Neural progenitor cell (in vitro differentiated cells): ENCODE measurements at regions not wholly inside any gene's neighbourhood (a gene's known extent, or its start where the extent isn't known, plus 50 kb on each side); places are given as distances from the start of the nearest gene placed in this dataset.

Source experiments
- DNase-seq: peaks from one replicate; pipeline ENCODE4 v3.0.0-alpha.2; 2016; ENCODE audit warnings: low spot score
- H2AFZ ChIP-seq: fragments of 200-600 bp; sonication (generic); replicated peaks from 2 replicates; pipeline ENCODE4 v1.6.1; 2016; ENCODE audit warnings: antibody characterized with exemption
- H3F3A ChIP-seq: fragments of 200-600 bp; sonication (generic); 2 replicates; pipeline ENCODE4 v1.6.1; 2016; ENCODE audit warnings: antibody characterized with exemption, low read depth
- H3K27ac ChIP-seq: fragments of 200-600 bp; sonication (generic); 2 replicates; pipeline ENCODE4 v1.5.1; 2016; ENCODE audit warnings: mild to moderate bottlenecking
- H3K27me3 ChIP-seq: fragments of 200-600 bp; sonication (generic); 2 replicates; pipeline ENCODE4 v1.6.1; 2016; ENCODE audit warnings: mild to moderate bottlenecking, moderate library complexity
- H3K36me3 ChIP-seq: fragments of 200-600 bp; sonication (generic); 2 replicates; pipeline ENCODE4 v1.5.1; 2016
- H3K4me1 ChIP-seq: fragments of 200-600 bp; sonication (generic); 2 replicates; pipeline ENCODE4 v1.6.1; 2016; ENCODE audit warnings: mixed run types
- H3K4me2 ChIP-seq: fragments of 200-600 bp; sonication (generic); 2 replicates; pipeline ENCODE4 v1.6.1; 2016
- H3K4me3 ChIP-seq: fragments of 200-600 bp; sonication (generic); 2 replicates; pipeline ENCODE4 v1.5.1; 2016
- H3K79me2 ChIP-seq: fragments of 200-600 bp; sonication (generic); 2 replicates; pipeline ENCODE4 v1.6.1; 2016; ENCODE audit warnings: low read depth
- H3K9ac ChIP-seq: fragments of 200-600 bp; sonication (generic); 2 replicates; pipeline ENCODE4 v1.6.1; 2016
- H3K9me3 ChIP-seq: fragments of 200-600 bp; sonication (generic); 2 replicates; pipeline ENCODE4 v1.5.1; 2016; ENCODE audit warnings: low read depth
- H4K20me1 ChIP-seq: fragments of 200-600 bp; sonication (generic); 2 replicates; pipeline ENCODE4 v1.6.1; 2016; ENCODE audit warnings: low read depth
- H3K27ac Mint-ChIP-seq: 3 replicates; pipeline ENCODE4 v1.8.0; 2021; ENCODE audit warnings: mixed read lengths
- H3K27me3 Mint-ChIP-seq: 2 replicates; pipeline ENCODE4 v1.8.0; 2022; ENCODE audit warnings: low read depth, mild to moderate bottlenecking, inconsistent platforms, moderate library complexity, mixed read lengths; ENCODE audit not compliant: insufficient read depth
- H3K36me3 Mint-ChIP-seq: 3 replicates; pipeline ENCODE4 v1.8.0; 2021; ENCODE audit warnings: mixed read lengths
- H3K4me1 Mint-ChIP-seq: 3 replicates; pipeline ENCODE4 v1.8.0; 2021; ENCODE audit warnings: mixed read lengths
- H3K4me3 Mint-ChIP-seq: 3 replicates; pipeline ENCODE4 v1.8.0; 2021; ENCODE audit warnings: mild to moderate bottlenecking, moderate library complexity, mixed read lengths
- H3K9me3 Mint-ChIP-seq: 3 replicates; pipeline ENCODE4 v1.8.0; 2020; ENCODE audit warnings: mixed read lengths
- EZH2 ChIP-seq: fragments of 200-600 bp; sonication (generic); IDR thresholded peaks from 2 replicates; pipeline ENCODE4 v1.6.1; 2017; ENCODE audit warnings: antibody characterized with exemption, mild to moderate bottlenecking, moderate library complexity
- EZH2phosphoT487 ChIP-seq: fragments of 200-600 bp; sonication (generic); IDR thresholded peaks from 2 replicates; pipeline ENCODE4 v1.6.1; 2017; ENCODE audit warnings: antibody characterized with exemption
- TF ChIP-seq, protein P1 (sequence below): fragments of 200-600 bp; sonication (generic); IDR thresholded peaks from 2 replicates; pipeline ENCODE4 v1.5.1; 2017; ENCODE audit warnings: antibody characterized with exemption, mild to moderate bottlenecking

DNA sequence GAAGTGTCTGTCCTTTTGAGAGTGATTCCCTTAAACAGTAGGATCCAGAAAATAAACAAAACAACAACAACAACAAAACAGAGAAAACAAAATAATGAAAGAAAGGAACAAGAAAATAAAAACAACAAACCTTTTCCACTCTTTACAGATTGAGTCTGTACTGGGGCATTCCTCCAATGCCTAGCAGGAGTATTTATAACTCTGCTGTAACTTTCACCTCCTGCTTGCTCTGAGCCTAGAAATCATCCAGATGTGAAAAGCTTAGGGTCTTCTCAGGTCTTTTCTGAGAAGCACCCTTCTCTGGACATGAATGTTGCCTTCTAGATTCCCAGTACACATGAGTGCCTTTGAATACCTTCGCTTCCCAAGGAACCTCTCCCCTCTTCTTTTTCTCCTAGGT is 1239.4 kb downstream of the CNTNAP5 start:
- H3K4me1 ChIP-seq, result peaks cover 17% of the 10 kb centered on the region
- TF ChIP-seq, protein P1, sequence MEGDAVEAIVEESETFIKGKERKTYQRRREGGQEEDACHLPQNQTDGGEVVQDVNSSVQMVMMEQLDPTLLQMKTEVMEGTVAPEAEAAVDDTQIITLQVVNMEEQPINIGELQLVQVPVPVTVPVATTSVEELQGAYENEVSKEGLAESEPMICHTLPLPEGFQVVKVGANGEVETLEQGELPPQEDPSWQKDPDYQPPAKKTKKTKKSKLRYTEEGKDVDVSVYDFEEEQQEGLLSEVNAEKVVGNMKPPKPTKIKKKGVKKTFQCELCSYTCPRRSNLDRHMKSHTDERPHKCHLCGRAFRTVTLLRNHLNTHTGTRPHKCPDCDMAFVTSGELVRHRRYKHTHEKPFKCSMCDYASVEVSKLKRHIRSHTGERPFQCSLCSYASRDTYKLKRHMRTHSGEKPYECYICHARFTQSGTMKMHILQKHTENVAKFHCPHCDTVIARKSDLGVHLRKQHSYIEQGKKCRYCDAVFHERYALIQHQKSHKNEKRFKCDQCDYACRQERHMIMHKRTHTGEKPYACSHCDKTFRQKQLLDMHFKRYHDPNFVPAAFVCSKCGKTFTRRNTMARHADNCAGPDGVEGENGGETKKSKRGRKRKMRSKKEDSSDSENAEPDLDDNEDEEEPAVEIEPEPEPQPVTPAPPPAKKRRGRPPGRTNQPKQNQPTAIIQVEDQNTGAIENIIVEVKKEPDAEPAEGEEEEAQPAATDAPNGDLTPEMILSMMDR, result no peak
- TF ChIP-seq EZH2 (no peak), EZH2phosphoT487 (no peak)
- H3F3A ChIP-seq, result peaks cover 22% of the 10 kb centered on the region
- no peak overlapping the region for H3K9ac ChIP-seq
- no peak overlapping the region for H3K27ac ChIP-seq
- Mint-ChIP-seq H3K4me3 (no peak overlapping the region), H3K4me1 (peaks cover 18% of the 10 kb centered on the region), H3K27ac (no peak overlapping the region), H3K9me3 (no peaks in the 10 kb centered on the region), H3K36me3 (no peaks in the 10 kb centered on the region), H3K27me3 (peaks cover 2% of the 10 kb centered on the region)
- H3K4me2 ChIP-seq, result no peak overlapping the region
- no peaks in the 10 kb centered on the region for H3K9me3 ChIP-seq
- no peaks in the 10 kb centered on the region for H4K20me1 ChIP-seq
- H3K27me3 ChIP-seq, result no peaks in the 10 kb centered on the region
- no peak overlapping the region for H3K4me3 ChIP-seq
- no peak for DNase-seq
- H3K79me2 ChIP-seq, result no peaks in the 10 kb centered on the region
- peak overlapping the region; percentile 1 for H2AFZ ChIP-seq
- H3K36me3 ChIP-seq, result no peaks in the 10 kb centered on the region

DNA sequence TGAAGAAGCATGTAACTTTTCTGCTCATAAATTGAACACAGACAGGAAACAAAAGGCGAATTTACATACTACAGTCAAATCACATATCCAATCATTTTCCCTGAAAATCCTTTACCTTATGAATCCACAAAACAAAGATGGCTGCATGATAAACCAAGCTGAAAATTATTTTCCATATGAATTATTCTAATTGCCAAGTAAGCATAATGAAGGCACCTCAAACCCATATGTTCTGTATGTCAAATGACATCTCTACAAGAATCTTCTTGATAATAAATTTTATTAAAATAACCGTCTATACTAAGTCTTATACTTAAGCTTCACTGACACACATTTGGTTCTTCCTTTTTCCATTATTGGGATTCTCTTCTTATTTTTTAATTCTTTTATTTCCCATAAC is 1242.6 kb downstream of the CNTNAP5 start:
- Mint-ChIP-seq H3K36me3 (no peaks in the 10 kb centered on the region), H3K4me1 (no peaks in the 10 kb centered on the region)

DNA sequence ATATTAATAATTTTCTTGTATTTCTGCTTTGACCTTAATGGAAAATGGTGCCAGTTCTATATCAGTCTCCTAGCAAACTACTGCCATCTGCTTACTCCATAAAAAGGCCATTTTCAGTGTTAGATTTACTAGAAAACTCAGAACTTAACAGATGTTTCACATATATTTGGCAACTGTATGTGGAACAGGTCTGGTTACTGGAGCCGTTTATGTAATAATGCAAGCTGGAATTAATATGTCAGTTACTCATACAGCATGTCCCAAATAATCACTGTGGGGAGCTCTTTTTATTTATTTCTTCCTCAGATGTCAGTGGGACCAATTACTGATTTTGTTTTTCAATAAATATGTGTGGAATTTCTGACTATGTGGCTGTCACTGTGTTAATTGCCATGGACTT is 1247.6 kb downstream of the CNTNAP5 start:
- Histone ChIP-seq H3K4me1 (peaks cover 3% of the 10 kb centered on the region), H3F3A (no peaks in the 10 kb centered on the region), H2AFZ (no peak overlapping the region), H3K4me3 (no peak overlapping the region), H3K9me3 (no peaks in the 10 kb centered on the region), H3K79me2 (no peaks in the 10 kb centered on the region), H4K20me1 (no peaks in the 10 kb centered on the region), H3K36me3 (no peaks in the 10 kb centered on the region), H3K9ac (no peak overlapping the region), H3K27me3 (no peaks in the 10 kb centered on the region), H3K4me2 (no peak overlapping the region), H3K27ac (no peak overlapping the region)
- peaks cover 2% of the 10 kb centered on the region for H3K4me1 Mint-ChIP-seq
- H3K4me3 Mint-ChIP-seq, result no peak overlapping the region
- no peaks in the 10 kb centered on the region for H3K36me3 Mint-ChIP-seq
- no peak for TF ChIP-seq EZH2phosphoT487
- no peak for TF ChIP-seq EZH2
- TF ChIP-seq, protein P1, result no peak
- H3K27me3 Mint-ChIP-seq, result no peaks in the 10 kb centered on the region
- H3K27ac Mint-ChIP-seq, result no peak overlapping the region
- no peaks in the 10 kb centered on the region for H3K9me3 Mint-ChIP-seq
- no peak for DNase-seq

More for the DNA sequence above, 1242.6 kb downstream of the CNTNAP5 start:
- Histone ChIP-seq H3K9me3 (no peaks in the 10 kb centered on the region), H3K4me1 (no peaks in the 10 kb centered on the region), H3K9ac (no peak overlapping the region), H3K4me2 (no peak overlapping the region), H3K36me3 (no peaks in the 10 kb centered on the region), H4K20me1 (no peaks in the 10 kb centered on the region), H2AFZ (no peak overlapping the region), H3F3A (no peaks in the 10 kb centered on the region), H3K27me3 (no peaks in the 10 kb centered on the region), H3K79me2 (no peaks in the 10 kb centered on the region), H3K4me3 (no peak overlapping the region), H3K27ac (no peak overlapping the region)
- Mint-ChIP-seq H3K27ac (no peak overlapping the region), H3K4me3 (no peak overlapping the region), H3K9me3 (no peaks in the 10 kb centered on the region), H3K27me3 (peaks cover 2% of the 10 kb centered on the region)
- DNase-seq, result no peak
- no peak for TF ChIP-seq EZH2phosphoT487
- no peak for TF ChIP-seq EZH2
- TF ChIP-seq, protein P1, result no peak

DNA sequence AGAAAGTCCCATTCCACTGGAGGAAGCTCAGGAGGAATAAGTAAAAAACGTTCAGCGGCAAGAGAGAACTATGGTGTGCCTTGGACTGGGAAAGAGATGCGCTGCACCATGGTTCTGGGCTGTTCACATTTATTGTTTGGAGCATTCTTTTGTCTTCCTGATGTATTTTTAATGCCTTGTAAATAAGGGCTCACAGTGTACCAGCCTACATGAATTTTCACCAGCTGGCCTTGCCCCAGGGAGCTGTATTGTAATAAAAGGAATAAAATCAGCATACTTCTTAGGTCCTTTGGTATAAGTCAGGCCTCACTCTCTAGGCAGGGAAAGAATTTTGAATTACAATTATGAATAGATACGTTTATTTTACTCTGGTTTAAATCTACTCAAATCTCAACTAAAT is 1249.6 kb downstream of the CNTNAP5 start:
- Histone ChIP-seq H2AFZ (no peak overlapping the region), H3K4me3 (no peak overlapping the region), H3K9ac (no peak overlapping the region), H3K9me3 (no peaks in the 10 kb centered on the region), H3K36me3 (no peaks in the 10 kb centered on the region), H3K4me1 (peaks cover 3% of the 10 kb centered on the region), H3K79me2 (no peaks in the 10 kb centered on the region), H3F3A (no peaks in the 10 kb centered on the region), H3K4me2 (no peak overlapping the region), H3K27me3 (no peaks in the 10 kb centered on the region), H3K27ac (no peak overlapping the region), H4K20me1 (no peaks in the 10 kb centered on the region)
- H3K4me3 Mint-ChIP-seq, result no peak overlapping the region
- H3K27ac Mint-ChIP-seq, result no peak overlapping the region
- DNase-seq, result no peak
- no peak for TF ChIP-seq EZH2phosphoT487
- TF ChIP-seq, protein P1, result no peak
- no peak for TF ChIP-seq EZH2
- H3K4me1 Mint-ChIP-seq, result peaks cover 2% of the 10 kb centered on the region
- H3K9me3 Mint-ChIP-seq, result no peaks in the 10 kb centered on the region
- no peaks in the 10 kb centered on the region for H3K36me3 Mint-ChIP-seq
- no peaks in the 10 kb centered on the region for H3K27me3 Mint-ChIP-seq
